PFSK-1 (cell line): ENCODE measurements at regions not wholly inside any gene's neighbourhood (a gene's known extent, or its start where the extent isn't known, plus 50 kb on each side); places are given as distances from the start of the nearest gene placed in this dataset.

ENCODE experiments used
- FOXP2 ChIP-seq: optimal IDR thresholded peaks from 2 replicates; pipeline ENCODE3; 2011; ENCODE audit warnings: borderline replicate concordance, control low read depth, inconsistent platforms; ENCODE audit not compliant: insufficient read depth; ENCODE audit errors: extremely low read length, extremely low read depth
- POLR2AphosphoS5 ChIP-seq: IDR thresholded peaks from 2 replicates; pipeline ENCODE4 v1.6.1; 2012; ENCODE audit warnings: low read depth, mild to moderate bottlenecking, control low read depth, low read length, moderate library complexity
- SIN3A ChIP-seq: IDR thresholded peaks from 2 replicates; pipeline ENCODE4 v1.6.1; 2012; ENCODE audit warnings: mild to moderate bottlenecking, low read length, moderate library complexity, borderline replicate concordance; ENCODE audit not compliant: insufficient read depth
- TAF1 ChIP-seq: IDR thresholded peaks from 2 replicates; pipeline ENCODE4 v1.6.1; 2012; ENCODE audit warnings: low read length, control low read depth, borderline replicate concordance; ENCODE audit not compliant: insufficient read depth
- TF ChIP-seq, protein P1 (sequence below), 2 experiments: IDR thresholded peaks; 2 replicates each; pipeline versions ENCODE4 v1.6.1 to v1.8.0; 2011 to 2012; ENCODE audit warnings: low read depth in 2 of 2, low read length in 2 of 2, control low read depth in 1 of 2, inconsistent platforms in 1 of 2, mild to moderate bottlenecking in 1 of 2, moderate library complexity in 1 of 2; ENCODE audit not compliant: insufficient read depth in 1 of 2

DNA sequence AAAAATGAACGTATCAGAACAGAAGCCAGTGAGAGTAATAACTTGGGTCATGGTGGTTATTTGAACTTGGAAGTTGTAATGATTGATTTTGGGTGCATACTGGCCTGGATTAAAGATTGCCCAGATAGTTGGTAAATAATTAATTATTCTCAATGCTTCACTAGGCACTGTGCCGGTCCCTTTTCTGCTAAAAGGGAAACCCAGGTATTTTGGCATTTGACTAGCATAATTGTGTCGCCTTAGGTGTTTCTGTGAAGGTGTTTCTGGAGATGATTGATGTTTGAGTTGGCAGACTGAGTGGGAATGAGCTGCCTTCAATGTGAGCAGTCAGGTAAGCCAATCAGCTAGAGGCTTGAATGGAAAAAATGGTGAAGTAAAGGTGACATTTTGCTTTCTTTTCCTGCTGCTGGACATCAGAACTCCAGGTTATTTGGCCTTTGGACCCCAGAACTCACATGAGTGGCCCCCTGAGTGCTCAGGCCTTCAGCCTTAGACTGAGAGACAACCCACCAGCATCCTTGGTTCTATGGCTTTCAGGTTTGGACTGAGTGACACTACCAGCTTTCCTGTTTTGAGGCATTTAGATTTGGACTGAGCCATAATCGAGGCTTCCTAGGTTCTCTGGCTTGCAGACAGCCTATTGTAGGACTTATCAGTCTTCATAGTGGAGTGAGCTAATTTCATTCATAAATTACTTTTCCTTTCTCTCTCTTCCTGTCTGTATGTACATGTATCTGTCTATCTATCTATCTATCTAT, 120.7 kb upstream of the PAPPA start:
- TF ChIP-seq POLR2AphosphoS5 (no peak), TAF1 (no peak), SIN3A (no peak), FOXP2 (no peak)
- TF ChIP-seq, protein P1, sequence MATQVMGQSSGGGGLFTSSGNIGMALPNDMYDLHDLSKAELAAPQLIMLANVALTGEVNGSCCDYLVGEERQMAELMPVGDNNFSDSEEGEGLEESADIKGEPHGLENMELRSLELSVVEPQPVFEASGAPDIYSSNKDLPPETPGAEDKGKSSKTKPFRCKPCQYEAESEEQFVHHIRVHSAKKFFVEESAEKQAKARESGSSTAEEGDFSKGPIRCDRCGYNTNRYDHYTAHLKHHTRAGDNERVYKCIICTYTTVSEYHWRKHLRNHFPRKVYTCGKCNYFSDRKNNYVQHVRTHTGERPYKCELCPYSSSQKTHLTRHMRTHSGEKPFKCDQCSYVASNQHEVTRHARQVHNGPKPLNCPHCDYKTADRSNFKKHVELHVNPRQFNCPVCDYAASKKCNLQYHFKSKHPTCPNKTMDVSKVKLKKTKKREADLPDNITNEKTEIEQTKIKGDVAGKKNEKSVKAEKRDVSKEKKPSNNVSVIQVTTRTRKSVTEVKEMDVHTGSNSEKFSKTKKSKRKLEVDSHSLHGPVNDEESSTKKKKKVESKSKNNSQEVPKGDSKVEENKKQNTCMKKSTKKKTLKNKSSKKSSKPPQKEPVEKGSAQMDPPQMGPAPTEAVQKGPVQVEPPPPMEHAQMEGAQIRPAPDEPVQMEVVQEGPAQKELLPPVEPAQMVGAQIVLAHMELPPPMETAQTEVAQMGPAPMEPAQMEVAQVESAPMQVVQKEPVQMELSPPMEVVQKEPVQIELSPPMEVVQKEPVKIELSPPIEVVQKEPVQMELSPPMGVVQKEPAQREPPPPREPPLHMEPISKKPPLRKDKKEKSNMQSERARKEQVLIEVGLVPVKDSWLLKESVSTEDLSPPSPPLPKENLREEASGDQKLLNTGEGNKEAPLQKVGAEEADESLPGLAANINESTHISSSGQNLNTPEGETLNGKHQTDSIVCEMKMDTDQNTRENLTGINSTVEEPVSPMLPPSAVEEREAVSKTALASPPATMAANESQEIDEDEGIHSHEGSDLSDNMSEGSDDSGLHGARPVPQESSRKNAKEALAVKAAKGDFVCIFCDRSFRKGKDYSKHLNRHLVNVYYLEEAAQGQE (IDR thresholded peaks at IDR 0.05; ENCODE audit: insufficient read depth in 1 of 2, low read depth in 2 of 2, low read length in 2 of 2), result no peak
